ENCODE measurements at regions not wholly inside any gene's neighbourhood (a gene's known extent, or its start where the extent isn't known, plus 50 kb on each side); places are given as distances from the start of the nearest gene placed in this dataset.

DNA sequence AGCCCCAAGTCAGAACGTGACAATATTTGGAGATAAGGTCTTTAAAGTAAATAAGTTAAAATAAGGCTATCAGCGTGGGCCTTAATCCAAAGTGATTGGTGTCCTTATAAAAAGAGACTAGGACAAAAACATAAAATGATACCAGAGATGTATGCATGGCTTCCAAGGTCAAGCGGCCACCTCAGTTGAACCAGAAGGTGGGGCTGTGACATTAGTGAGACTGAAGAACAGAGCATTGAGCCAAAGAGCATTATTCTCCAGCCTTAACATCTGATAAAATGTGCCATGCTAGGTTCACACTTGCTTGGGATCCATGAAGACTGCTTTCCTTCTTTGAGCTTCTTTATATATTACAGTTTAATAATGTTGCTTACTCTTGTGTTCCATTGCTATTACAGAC, 554.6 kb downstream of the PLA2G4A start:
- TF ChIP-seq POLR2AphosphoS5 (IDR thresholded peaks at IDR 0.05; ENCODE audit: borderline replicate concordance, low read depth, low read length) (no peak), EZH2 (IDR thresholded peaks at IDR 0.05) (no peak)

Data from SK-N-MC (cell line).